ENCODE measurements at regions not wholly inside any gene's neighbourhood (a gene's known extent, or its start where the extent isn't known, plus 50 kb on each side); places are given as distances from the start of the nearest gene placed in this dataset.

- no peak for TF ChIP-seq CTCF (IDR thresholded peaks at IDR 0.05; ENCODE audit: poor library complexity, severe bottlenecking)
- no peak for TF ChIP-seq EZH2 (IDR thresholded peaks at IDR 0.05; ENCODE audit: borderline replicate concordance, insufficient read depth, low read length, poor library complexity, severe bottlenecking)
- TF ChIP-seq MXI1 (conservative IDR thresholded peaks at IDR 0.05; ENCODE audit: poor library complexity, severe bottlenecking), result no peak
- no peak for TF ChIP-seq REST (IDR thresholded peaks at IDR 0.05; ENCODE audit: borderline replicate concordance)
- TF ChIP-seq SMC3 (conservative IDR thresholded peaks at IDR 0.05; ENCODE audit: poor library complexity), result no peak
- TF ChIP-seq EP300 (conservative IDR thresholded peaks at IDR 0.05; ENCODE audit: poor library complexity, severe bottlenecking), result no peak
- TF ChIP-seq POLR2AphosphoS5 (IDR thresholded peaks at IDR 0.05), result no peak
Observed at GRCh38 chr15:60087561-60087960, 83.5 kb downstream of the FOXB1 start.

Data from neural cell (in vitro differentiated cells).